Heart right ventricle (tissue), 16 donors: ENCODE measurements at regions not wholly inside any gene's neighbourhood (a gene's known extent, or its start where the extent isn't known, plus 50 kb on each side); places are given as distances from the start of the nearest gene placed in this dataset.

ENCODE experiments used
- ATAC-seq, 8 donors: fragments of 200-7000 bp; cut with Tn5 transposase; one replicate each; pipeline ENCODE4 v1.9.1; 2020; ENCODE audit warnings: mild to moderate bottlenecking in 8 of 8, moderate library complexity in 8 of 8, moderate number of reproducible peaks in 1 of 8
- DNase-seq, 2 donors: peaks; one replicate each; pipeline ENCODE4 v3.0.0-alpha.2; 2020
- H3K27ac ChIP-seq, 10 donors: fragments of 200-600 bp; sonication (generic) in 2 of 10; one replicate each; pipeline versions ENCODE4 v1.5.0 to v1.8.0; 2020 to 2022; ENCODE audit warnings: mild to moderate bottlenecking in 3 of 10
- H3K27me3 ChIP-seq, 7 donors: fragments of 200-600 bp; one replicate each; pipeline ENCODE4 v1.8.0; 2021 to 2022; ENCODE audit warnings: mild to moderate bottlenecking in 2 of 7
- H3K36me3 ChIP-seq, 9 donors: fragments of 200-600 bp; sonication (generic) in 1 of 9; one replicate each; pipeline versions ENCODE4 v1.5.0 to v1.8.0; 2020 to 2022; ENCODE audit warnings: mild to moderate bottlenecking in 2 of 9
- H3K4me1 ChIP-seq, 9 donors: fragments of 200-600 bp; sonication (generic) in 1 of 9; one replicate each; pipeline versions ENCODE4 v1.5.0 to v1.8.0; 2020 to 2022; ENCODE audit warnings: mild to moderate bottlenecking in 4 of 9
- H3K4me3 ChIP-seq, 10 donors: fragments of 200-600 bp; sonication (generic) in 2 of 10; one replicate each; pipeline versions ENCODE4 v1.5.0 to v1.8.0; 2020 to 2022; ENCODE audit warnings: mild to moderate bottlenecking in 7 of 10, moderate library complexity in 2 of 10
- H3K9me3 ChIP-seq, 11 donors: fragments of 200-600 bp in 10 of 11; sonication (generic) in 2 of 11; one replicate each; pipeline versions ENCODE4 v1.5.0 to v1.8.0; 2013 to 2022; ENCODE audit warnings: mild to moderate bottlenecking in 2 of 11, control low read depth in 1 of 11, moderate library complexity in 1 of 11
- CTCF ChIP-seq, 9 donors: fragments of 200-600 bp; sonication (generic) in 2 of 9; IDR thresholded peaks; one replicate each; pipeline versions ENCODE4 v1.5.0 to v1.8.0; 2021 to 2022; ENCODE audit warnings: antibody characterized with exemption in 9 of 9, mild to moderate bottlenecking in 5 of 9, moderate library complexity in 1 of 9
- WGBS, 2 donors: extraction: QIAGEN DNeasy Blood & Tissue Kit; methylation state at CpG; one replicate each; pipeline ENCODE4 v1.1.7; 2013; ENCODE audit warnings: inconsistent platforms in 1 of 2; 5-methylcytosine and 5-hydroxymethylcytosine counted together
- intact Hi-C, 10 donors: fragments of 100-400 bp; cut with DNase I; formaldehyde crosslinking; loops; one replicate each; pipeline versions ENCODE4 v1.11.1 to v1.14.2; 2022
- donor health status: Arrhythmogenic right ventricular cardiomyopathy.
- donor health status: ischemic (EF 13 %, LVEDD 7.1; RV severe dilation, severe dysfunction).
- donor health status: healthy with polysubstance abuse.
- donor health status: DM: no; HTN: yes; CAD: no.
- donor health status: DM: no; HTN: no; CAD: no.
- donor health status: ischemic (EF 25% LVEDD 6.9; RV normal size, moderate dysfunction).
- donor health status: ischemic (EF 25% LVEDD 5.7; RV mildly dilated, moderate dysfunction).
- donor health status: healthy.
- donor health status: DM: yes; HTN: yes; CAD: no.
- donor health status: Ischemic cardiomyopathy.
- donor health status: ischemic (EF 35%, LVEDD 5.7; RV mildly dilated, moderate dysfunction).
- donor health status: nonischemic (EF 11% LVEDD 7.7; RV severe dilation, severe dysfunction).
- donor health status: DM: yes; HTN: yes; CAD: no.
- donor health status: PGD.
- donor health status: ischemic (EF 29% LVEDD 5.4; RV normal size, mild dysfunction).
- donor health status: nonischemic (EF 23%, LVEDD 6.1; RV moderate dilation, normal function).

GRCh38 chr6:63460971-63461370 is 111.3 kb upstream of the LOC128125822 start:
- WGBS, 2 donors = 86 to 93% methylated on average over 10 of the region's 10 CpGs
- H3K4me3 ChIP-seq = no peak overlapping the region

GRCh38 chr6:63464060-63464459 is 108.2 kb upstream of the LOC128125822 start:
- ATAC-seq = no peak
- TF ChIP-seq CTCF (IDR thresholded peaks at IDR 0.05) = no peak
- intact Hi-C loops = no loop called here

More at GRCh38 chr6:63460971-63461370, 111.3 kb upstream of the LOC128125822 start:
- Histone ChIP-seq H3K27ac (no peak overlapping the region), H3K4me1 (no peaks in the 10 kb centered on the region), H3K9me3 (no peaks in the 10 kb centered on the region), H3K27me3 (no peaks in the 10 kb centered on the region), H3K36me3 (no peaks in the 10 kb centered on the region)
- intact Hi-C loops = no loop called here
- TF ChIP-seq CTCF (IDR thresholded peaks at IDR 0.05) = no peak
- no peak for ATAC-seq
- no peak for DNase-seq

GRCh38 chr6:63465750-63466149 is 106.5 kb upstream of the LOC128125822 start:
- ATAC-seq (no peak), DNase-seq (no peak)
- intact Hi-C loops = no loop called here
- Histone ChIP-seq H3K4me3 (no peak overlapping the region), H3K27ac (no peak overlapping the region), H3K27me3 (no peaks in the 10 kb centered on the region), H3K9me3 (no peaks in the 10 kb centered on the region), H3K36me3 (no peaks in the 10 kb centered on the region), H3K4me1 (no peaks in the 10 kb centered on the region)
- WGBS, 2 donors = 78 to 89% methylated on average over 2 of the region's 2 CpGs
- TF ChIP-seq CTCF (IDR thresholded peaks at IDR 0.05) = no peak

More at GRCh38 chr6:63464060-63464459, 108.2 kb upstream of the LOC128125822 start:
- Histone ChIP-seq H3K27me3 (no peaks in the 10 kb centered on the region), H3K4me3 (no peak overlapping the region), H3K4me1 (no peaks in the 10 kb centered on the region), H3K9me3 (no peaks in the 10 kb centered on the region), H3K27ac (no peak overlapping the region), H3K36me3 (no peaks in the 10 kb centered on the region)
- DNase-seq = no peak

- ATAC-seq (no peak), DNase-seq (no peak)
- H3K27ac ChIP-seq = no peak overlapping the region
- no peaks in the 10 kb centered on the region for H3K27me3 ChIP-seq
- 79% methylated on average over 1 of the region's 1 CpG for WGBS, 2 donors
- intact Hi-C loops = no loop called here
- no peak for TF ChIP-seq CTCF (IDR thresholded peaks at IDR 0.05)
- no peaks in the 10 kb centered on the region for H3K9me3 ChIP-seq
- H3K4me1 ChIP-seq = no peaks in the 10 kb centered on the region
- H3K36me3 ChIP-seq = no peaks in the 10 kb centered on the region
- H3K4me3 ChIP-seq = no peak overlapping the region
Measured at GRCh38 chr6:63466242-63466733, 106.0 kb upstream of the LOC128125822 start.
